CD4-positive, alpha-beta T cell treated with Interleukin-21 for 1 hour (primary cell): ENCODE measurements at regions not wholly inside any gene's neighbourhood (a gene's known extent, or its start where the extent isn't known, plus 50 kb on each side); places are given as distances from the start of the nearest gene placed in this dataset.

Experiments
- DNase-seq: peaks from one replicate; pipeline ENCODE4 v3.0.0-alpha.2; 2020

DNA sequence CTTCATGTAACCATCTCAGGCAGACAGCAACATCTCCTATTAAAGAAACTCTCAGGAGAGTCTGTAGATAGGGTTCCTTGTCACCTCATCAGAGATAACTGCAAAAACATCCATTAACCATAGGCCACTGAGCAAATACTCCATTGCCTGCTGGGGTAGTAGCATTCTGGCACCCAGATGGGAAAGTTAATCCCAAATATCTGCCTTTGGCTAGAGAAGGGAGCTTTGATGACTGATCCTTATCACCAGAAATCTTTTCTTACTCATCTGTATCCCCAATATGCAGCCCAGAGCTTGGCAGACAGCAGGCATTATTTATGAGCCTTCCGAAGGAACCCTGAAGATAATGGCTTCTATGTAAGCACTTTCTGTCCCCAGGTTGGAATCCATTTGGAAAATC lies 173.1 kb downstream of the MFSD1 start:
- DNase-seq: no peak

DNA sequence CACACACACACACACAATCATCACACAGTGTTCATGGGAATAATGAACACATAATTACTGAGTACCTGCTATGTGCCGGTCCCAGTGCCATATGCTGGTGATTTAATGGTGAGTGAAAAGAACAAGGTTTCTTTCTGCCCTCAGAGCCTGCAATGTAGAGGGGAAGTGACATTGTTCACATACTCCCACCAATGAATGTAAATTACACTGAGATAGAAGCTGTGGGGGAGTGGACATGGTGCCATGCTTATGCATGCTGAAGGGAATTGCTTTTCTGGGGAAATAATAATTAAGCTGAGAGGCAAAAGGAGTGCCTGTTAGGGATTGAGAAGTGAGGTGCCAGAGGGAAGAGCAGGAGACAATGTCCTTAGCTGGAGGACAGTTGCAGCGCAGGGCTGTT lies 175.1 kb downstream of the MFSD1 start:
- no peak for DNase-seq

DNA sequence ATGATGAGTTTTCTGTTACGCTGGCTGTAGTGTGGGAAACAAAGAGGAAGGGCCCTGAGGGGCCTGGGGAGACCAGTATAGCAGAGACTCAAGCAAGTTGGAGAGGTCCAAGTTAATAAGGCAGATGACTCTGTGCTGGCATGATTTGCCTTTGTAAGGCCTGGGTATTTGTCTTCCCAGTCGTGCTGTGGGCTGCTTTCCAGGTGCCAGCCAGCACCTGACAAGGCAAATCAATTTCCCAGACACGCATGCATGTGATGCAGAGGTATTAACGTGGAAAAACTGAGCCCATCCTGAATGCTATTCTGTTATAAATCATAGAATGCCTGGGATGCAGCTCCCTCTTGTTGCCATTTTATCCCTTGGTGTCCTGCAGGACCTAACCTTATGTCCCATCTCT lies 175.6 kb downstream of the MFSD1 start:
- DNase-seq: no peak

DNA sequence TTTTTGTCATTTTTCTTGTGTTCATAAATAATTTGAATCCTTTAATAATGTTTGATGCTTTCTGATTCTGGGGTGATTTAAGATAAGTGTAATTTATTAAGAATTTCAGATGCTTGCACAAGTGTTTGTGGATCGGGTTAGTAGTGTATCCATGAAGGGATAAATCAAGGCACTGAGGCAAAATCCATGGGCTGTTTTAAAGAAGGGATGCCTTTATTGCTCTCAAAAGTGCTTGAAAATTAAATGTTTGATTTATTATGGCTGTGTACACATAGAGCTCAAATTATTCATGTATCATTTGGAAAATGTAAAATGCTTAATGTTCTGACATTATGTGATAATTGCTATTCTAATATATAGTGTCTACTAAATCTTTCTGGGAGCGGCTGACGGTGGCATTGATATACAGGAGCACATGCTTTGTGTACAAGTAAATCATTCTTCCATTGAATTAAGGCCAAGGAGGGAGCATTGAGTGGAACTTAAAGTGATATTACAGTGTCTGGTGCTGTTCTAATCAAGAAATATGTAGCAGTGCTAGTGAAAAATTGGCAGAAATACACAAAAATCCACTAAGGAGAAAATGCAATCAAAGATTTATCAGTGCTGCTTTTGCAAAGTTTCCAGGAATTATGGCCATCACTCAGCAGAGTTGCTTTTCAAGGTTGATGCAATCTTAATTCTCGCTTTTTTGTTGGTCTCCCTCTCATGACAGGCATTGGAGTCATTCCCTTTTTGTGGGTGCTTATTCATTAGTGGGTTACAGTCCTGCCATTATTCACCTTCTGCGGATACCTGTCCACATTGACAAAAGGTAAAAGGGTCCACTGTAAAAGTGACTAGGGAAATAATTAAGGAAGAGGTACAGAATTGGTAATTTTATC lies 181.6 kb downstream of the MFSD1 start:
- DNase-seq: no peak

DNA sequence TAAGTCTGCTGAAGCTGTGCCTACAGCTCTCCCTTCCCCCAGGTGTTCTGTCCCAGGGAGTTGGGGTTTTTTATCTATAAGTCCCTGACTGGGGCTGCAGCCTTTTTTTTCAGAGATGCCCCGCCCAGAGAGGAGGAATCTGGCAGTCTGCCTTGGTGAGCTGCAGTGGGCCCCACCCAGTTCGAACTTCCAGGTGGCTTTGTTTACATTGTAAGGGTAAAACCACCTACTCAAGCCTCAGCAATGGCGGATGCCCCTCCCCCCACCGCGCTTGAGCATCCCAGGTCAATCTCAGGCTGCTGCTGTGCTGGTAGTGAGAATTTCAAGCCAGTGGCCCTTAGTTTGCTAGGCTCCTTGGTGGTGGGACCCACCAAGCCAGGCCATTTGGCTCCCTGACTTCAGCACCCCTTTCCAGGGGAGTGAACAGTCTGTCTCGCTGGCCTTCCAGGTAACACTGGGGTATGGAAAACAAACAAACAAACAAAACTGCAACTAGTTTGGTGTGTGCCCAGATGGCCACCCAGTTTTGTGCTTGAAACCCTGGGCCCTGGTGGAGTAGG lies 189.4 kb downstream of the MFSD1 start:
- DNase-seq: no peak

DNA sequence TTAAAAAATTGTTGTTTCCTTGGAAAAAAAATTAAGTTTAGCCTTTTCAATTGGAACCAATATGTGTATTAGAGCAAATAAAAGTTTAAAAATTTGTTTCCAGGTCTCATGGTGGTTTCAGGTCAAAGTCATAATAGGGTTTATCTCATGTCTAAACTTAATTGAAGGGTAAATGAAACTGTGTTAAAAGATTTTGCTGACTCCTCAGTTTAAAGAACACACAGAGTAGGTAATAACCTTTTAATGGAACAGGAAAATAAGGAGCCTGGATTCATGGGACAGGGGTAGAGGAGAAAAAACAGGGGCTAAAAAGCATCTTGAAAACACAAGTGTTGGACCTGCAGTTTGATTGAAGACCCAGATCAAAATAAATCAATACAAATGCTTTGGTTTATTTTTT lies 190.6 kb downstream of the MFSD1 start:
- DNase-seq: no peak

DNA sequence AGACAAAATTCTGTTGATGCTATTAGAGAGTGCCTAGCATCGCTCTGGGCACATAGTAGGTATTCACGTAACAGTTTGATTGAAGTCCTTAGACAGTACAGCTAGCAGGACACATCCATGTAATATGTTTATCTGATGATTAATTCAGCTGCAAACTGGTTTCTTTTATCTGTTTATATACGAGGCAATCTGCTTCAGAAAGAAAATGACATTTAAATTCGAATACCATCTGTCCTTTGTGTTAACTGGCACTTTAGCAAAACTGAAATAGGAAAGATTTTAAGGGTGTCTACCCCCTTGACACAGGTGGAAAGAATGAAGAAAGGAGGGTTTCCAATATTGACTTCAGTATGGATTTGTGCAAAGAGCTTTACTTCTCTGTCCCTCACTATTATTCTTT lies 192.5 kb downstream of the MFSD1 start:
- DNase-seq: no peak

DNA sequence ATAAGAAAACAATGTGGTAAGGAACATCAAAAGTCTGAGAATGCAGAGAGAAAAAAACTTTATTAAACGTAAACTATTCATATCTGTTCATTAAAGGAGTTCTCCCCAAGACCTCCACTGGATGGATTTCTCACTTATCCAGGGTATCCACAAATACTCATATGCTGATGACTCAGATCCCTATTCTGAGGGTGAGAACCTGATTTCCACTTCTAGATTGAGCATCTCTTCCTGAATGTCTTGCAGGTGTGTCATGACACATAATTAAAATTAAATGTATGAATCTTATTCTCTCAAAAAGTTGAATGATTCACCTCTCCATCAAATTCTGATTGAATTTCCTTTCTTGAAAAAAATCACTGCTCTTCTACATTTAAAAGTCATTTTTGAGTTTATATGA lies 199.9 kb downstream of the MFSD1 start:
- no peak for DNase-seq

DNA sequence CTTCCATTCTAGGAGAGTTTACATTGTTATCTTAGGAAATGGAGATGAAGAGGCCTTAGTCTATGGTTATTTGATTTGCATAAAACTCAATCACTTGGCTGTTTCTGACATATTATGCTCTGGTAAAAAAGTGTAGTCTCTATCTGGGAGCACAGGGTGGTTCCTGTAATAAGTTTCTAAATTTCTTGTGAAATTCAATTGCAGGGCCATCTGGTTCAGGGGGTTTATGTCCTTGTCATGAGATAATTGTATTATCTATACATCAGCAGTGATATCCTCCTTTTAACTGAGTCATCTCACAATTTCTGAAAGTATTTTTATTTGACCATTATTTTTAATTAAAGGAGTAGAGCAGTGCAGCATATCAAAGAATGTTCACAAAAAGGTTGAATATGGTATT lies 203.3 kb downstream of the MFSD1 start:
- DNase-seq: no peak

DNA sequence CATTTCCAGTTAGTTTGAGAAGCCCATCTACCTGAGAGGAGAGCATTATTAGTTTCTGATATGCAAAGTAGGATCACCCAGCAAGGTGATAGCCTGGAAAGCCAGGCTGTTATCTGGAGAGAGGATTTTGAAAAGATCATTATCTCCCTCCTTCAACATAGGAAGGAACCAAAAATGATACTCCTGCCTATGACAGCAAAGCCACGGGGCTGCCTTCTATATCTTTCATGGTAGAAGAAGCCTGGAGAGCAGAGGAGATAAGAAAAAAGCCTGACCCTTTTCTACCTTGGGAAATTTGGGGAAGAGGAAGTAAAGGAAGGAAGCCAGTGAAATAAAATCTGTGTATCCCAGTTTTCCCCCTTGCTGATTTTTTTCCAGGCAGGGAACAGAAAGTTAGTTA lies 205.5 kb downstream of the MFSD1 start:
- no peak for DNase-seq

DNA sequence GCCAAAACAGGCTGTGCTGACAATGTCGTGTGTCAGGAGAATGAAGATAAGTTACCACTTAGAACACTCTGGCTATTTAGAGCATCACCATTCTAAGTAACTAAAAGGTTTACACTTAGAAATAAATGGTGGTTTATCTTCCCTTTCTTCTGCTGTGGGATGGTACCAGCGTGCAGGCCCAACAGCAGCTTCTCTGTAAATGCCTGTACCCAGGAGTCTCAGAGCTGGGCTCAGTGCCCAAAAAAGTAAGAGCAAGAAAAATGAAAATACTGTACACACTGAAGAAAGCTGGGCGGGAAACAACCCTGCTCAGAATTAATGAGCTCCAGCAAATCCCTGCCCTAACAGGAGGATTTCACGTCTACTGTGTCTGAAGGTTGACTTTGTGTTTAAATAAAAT lies 206.5 kb downstream of the MFSD1 start:
- DNase-seq: no peak

DNA sequence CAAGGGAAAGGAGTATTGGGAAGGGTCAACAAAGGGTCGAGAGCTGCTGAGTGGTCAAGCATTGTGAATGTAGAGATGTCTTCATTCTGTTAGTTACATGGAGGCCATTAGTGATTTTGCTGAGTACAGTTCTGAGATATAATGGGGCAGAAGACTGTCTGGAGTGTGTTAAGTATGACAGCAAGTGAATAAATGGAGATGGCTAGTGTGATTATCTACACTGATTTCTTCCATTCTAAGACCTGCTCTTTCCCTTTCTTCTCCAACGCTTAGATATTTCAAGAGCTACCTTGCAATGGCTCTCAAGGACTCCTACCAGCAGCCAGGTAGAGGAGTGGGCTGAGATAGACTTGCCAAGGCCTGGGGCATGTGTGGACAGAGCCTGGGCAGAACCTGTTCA lies 216.5 kb downstream of the MFSD1 start:
- no peak for DNase-seq

DNA sequence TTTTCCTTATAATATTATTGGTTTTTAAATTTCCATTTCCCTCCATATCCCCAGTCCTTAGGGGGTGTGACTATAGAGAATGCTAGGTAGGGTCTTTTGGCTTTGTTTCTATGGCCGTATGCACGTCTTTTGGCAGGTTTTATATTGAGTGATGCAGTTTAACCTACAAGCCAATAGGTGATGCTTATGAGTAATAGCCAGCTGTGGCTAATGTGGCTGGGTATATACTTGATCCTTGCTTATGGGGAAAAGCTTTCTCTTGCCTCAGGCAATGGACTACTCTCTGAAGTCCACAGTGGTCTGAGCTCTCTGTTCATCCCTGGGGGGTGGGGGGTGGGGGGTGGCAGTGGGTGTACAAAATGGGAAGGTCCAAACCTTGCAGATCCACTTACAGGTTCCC lies 223.9 kb downstream of the MFSD1 start:
- DNase-seq: no peak

DNA sequence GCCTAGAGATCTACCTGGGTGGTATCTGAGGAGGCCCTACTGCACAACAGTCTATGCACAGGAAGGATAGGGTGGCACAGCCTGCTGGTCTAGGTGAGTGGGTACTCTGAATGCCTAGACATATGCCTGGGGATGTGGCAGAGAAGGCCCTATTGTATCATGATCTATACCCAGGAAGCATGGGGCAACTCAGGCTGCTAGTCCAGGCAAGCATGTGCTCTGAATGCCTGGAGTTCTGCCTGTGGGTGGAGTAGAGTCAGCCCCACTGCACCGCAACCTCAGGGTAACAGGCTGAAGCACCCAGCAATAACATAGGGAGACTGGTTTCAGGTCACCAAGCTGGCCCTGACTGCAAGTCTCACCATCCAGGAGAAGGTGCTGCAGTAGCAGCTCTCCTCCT lies 224.7 kb downstream of the MFSD1 start:
- no peak for DNase-seq

DNA sequence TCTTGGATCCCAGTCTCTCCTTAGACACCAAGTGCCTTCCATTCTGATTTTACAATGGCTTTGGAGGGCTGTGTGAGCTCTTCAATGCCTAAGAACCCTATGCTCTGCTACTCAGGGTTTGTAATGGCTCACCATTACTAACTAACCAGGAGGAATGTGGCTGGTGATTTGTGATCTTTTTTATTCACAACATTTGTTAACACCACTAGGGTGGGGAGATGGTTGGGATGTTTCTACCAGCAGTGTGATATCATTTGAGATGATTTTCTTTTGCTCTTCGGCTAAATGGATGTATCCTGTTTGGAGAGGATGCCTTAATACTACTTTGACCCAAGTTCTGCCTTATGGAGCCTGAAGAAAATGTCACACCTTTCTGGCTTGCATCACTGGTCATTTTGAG lies 226.9 kb downstream of the MFSD1 start:
- no peak for DNase-seq

DNA sequence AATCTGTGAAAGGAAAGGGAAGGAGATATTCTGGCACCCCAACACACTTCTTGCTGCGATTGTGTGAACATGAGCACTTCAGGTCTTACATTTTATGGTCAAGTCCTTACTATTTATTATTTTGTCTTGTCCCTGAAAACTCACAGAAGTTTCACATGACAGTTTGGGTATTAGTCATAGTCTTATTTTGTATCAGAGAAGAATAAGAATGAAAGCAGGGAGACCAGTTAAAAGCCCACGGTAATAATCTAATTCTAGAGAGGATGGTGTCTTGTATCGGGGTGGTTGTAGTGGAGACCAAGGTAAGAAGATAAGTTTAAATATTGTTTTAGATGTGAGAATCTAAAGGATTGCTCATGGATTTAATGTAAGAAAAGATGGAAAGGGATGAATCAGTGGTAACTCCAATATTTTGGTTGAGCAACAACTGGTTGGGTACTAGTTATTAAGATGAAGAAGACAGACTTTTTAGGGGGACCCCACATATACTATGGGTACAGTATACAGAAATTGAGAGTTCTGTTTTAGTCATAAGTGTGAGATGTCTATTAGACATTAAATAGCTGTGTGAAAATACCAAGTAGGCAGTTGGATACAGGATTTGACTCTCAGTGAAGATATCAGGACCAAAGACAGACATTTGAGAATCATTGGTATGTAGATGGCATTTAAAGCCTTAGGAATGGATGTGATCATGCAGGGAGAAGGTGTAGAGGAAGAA lies 227.6 kb downstream of the MFSD1 start:
- DNase-seq: no peak

DNA sequence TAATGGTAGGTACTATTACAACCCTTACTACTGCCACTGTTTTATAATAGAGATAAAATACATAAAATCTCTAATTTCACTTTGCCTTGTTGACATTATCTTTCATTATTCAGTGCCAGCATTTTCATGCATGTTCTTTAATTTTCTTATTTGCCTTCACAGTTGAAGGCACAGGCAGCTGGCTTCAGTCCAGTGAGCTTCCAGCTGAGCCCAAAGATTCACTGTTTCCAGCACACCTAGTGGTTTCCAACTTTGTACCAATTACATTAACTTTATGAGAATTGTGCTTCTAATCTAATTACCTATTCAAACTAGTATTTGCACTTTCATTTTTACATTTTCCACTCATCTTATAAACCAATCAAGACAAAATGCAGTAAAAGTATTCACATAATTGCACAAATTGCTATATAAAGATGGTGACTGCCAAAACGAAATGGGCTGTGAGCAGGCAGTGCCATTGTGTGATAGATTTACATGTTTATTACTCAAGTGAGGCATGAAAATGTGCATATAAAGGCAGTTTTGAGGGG lies 228.3 kb downstream of the MFSD1 start:
- DNase-seq: no peak

DNA sequence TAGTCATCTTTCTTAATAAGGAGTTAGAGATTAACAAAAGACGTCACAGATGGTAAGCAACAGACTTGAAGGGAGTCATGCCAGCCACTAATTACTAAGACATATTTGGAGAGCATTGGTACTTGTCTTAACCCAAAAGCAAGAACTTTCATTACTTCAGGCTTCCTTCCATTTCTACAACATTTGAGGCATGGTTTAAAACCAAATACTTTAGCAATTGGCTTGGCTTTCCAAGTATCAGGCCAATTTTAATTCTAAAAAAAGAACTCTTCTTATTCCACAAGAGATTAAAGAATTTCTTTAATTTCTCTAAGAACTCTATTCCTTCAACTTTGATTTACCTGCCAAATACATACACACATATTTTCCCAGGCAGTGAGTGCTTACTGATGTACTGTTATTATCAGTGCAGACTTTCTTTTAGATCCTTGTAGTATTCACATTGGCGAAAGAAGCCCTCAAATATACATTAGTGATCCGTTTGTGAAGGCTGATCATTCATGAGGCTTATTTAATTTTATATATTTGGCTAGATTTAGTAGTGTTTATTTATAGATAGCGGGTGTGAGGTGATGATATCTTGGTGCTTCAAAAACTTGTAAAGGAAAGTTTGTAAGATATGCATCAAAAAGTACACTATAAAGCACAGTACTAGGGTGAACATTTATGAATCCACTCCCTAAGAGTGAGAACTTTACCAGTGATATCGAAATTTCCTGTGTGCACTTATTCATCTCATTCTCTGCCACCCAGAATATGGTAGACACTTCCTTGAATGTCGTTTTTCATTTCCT lies 229.2 kb downstream of the MFSD1 start:
- DNase-seq: no peak

DNA sequence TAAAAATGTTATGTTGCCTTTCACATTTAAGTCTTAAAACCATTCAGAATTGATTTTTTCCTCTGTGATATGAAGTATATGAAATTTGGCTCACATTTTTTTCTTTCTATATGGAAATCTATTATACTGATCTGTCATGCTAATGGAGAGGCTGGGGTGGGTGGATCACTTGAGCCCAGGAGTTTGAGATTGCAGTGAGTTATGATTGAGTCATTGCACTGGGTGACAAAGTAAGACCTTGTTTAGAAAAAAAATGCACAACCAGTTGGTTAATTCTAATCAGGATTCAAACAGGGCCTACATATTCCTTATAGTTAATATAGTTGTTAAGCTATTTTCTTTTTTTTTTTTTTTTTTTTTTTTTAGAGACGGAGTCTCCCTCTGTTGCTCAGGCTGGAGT lies 230.5 kb downstream of the MFSD1 start:
- no peak for DNase-seq

DNA sequence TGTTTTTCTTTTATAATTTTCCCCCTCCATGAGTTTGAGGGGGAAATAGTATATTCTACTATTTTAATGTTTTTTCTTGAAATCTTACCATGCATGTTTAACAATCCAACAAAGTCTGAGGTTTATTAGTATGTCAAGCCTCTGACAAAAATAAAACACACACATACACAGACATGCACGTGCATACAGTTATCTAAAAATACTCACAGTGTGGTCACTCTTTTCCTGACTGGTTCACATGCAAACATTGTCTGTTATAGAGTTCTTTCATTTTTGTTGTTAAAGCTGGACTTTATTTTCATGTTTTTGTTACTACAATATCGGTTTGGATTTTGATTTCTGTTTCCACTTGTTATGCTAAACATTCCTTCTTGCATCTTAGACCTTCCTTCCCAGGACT lies 236.6 kb downstream of the MFSD1 start:
- no peak for DNase-seq

DNA sequence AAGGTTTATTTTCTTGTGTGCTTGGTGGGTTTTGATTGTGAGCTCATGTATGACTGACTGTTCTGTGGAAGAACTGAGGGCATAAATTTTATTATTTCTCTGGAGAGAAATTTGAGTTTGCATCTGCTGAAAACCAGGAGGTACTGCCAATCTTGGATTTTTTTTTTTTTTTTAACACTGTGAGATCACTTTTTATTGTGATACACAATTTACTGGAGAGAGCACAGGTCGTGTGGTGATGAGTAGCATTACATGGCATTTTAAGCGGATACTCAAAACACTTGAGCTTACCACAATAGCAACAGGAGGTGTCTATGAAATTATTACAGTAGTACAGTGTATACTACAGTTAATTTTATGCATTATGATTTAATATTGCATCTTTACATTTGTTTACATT lies 237.4 kb downstream of the MFSD1 start:
- DNase-seq: no peak

DNA sequence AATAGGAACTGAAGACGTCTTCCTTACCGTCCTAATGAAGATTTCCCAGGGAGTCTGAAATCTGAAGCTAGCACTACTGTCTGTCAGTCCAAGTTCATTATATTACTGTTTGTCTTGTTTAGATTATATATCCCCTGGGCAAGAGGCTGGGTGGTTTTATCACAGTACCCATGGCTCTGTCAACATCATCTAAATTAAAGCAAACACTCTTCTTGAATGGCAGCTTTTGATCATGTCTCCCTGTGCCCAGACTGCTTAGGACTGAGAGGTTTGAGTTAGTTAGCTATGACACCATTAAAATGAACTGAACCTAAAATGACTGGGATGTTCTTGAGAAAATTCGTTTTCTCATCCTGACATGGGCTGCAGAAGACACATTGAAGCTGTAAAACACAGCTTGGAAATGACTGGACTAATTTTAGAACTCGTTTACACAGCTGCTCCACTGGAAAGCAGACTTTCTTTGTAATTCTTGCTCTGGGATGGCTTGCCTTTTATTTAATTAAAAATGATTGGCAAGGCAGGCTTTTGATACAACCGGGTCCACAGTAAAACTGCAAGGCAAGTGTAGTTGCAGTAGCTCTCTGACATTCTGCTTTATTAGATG lies 243.5 kb downstream of the MFSD1 start:
- DNase-seq: no peak

DNA sequence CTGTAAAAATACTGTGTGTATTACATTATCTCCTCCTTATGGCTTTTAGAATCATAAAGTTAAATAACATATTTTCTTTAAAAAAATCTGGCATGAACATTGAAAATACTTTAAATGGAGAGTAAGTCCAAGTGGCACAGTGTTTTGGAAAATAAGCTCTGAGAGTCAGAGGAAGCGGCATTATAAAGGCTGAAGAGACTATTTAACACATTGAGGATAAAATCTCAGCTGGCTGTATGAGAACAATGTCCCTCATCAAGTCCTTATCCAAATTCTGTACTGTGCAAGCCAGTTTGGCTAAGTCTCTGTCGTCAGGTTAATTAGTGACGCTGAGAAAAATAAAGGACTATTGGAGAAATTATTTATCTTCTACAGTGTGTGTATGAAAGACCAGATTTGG lies 245.5 kb downstream of the MFSD1 start:
- DNase-seq: no peak
